OCI-LY7 (cell line): ENCODE measurements at regions not wholly inside any gene's neighbourhood (a gene's known extent, or its start where the extent isn't known, plus 50 kb on each side); places are given as distances from the start of the nearest gene placed in this dataset.

Experiments
- BruUV-seq: library from RNA; stranded (reverse); fragments of 400-500 nt; replicated peaks from 2 replicates; lab custom pipeline; 2021; lab: Mats Ljungman, UMichigan
- CTCF ChIA-PET: fragments of 300-600 bp; sonication (Branson Sonifier 250); formaldehyde crosslinking; loops from one replicate; lab custom pipeline; 2022; ENCODE audit warnings: antibody characterized with exemption; ENCODE audit not compliant: unreplicated experiment; lab: Charles Lee
- POLR2A ChIA-PET: fragments of 300-600 bp; sonication (Branson Sonifier 250); formaldehyde crosslinking; loops from one replicate; lab custom pipeline; 2022; ENCODE audit warnings: antibody characterized with exemption; lab: Charles Lee
- DNase-seq: peaks from one replicate; pipeline ENCODE4 v3.0.0-alpha.2; 2015; ENCODE audit warnings: low spot score
- H2AFZ ChIP-seq: fragments of 200-600 bp; sonication (generic), shearing (Covaris generic); 2 replicates; pipeline ENCODE4 v1.6.1; 2014; ENCODE audit warnings: mild to moderate bottlenecking, antibody characterized with exemption, low read length, moderate library complexity
- H3K27ac ChIP-seq: fragments of 200-600 bp; sonication (generic); 2 replicates; pipeline ENCODE4 v1.5.1; 2014; ENCODE audit warnings: mixed run types, low read depth, mild to moderate bottlenecking, moderate library complexity, low read length, inconsistent platforms; ENCODE audit not compliant: poor library complexity, severe bottlenecking
- H3K36me3 ChIP-seq: fragments of 200-600 bp; sonication (generic); 2 replicates; pipeline ENCODE4 v1.6.1; 2014; ENCODE audit warnings: mild to moderate bottlenecking, antibody characterized with exemption, low read length, moderate library complexity, mixed read lengths; ENCODE audit not compliant: insufficient read depth
- H3K4me1 ChIP-seq: fragments of 200-600 bp; sonication (generic); 2 replicates; pipeline ENCODE4 v1.5.1; 2014; ENCODE audit warnings: mild to moderate bottlenecking, low read length; ENCODE audit not compliant: insufficient read depth, poor library complexity, severe bottlenecking
- H3K4me2 ChIP-seq: fragments of 200-600 bp; sonication (generic); 2 replicates; pipeline ENCODE4 v1.6.1; 2014; ENCODE audit warnings: mild to moderate bottlenecking, low read length
- H3K4me3 ChIP-seq: fragments of 200-600 bp; sonication (generic); 2 replicates; pipeline ENCODE4 v1.5.1; 2014; ENCODE audit warnings: mild to moderate bottlenecking, low read depth, low read length; ENCODE audit not compliant: poor library complexity, severe bottlenecking
- H3K79me2 ChIP-seq: fragments of 200-600 bp; sonication (generic); 2 replicates; pipeline ENCODE4 v1.6.1; 2016; ENCODE audit warnings: low read depth, mild to moderate bottlenecking, low read length, moderate library complexity, mixed read lengths; ENCODE audit not compliant: insufficient read depth
- H3K9me2 ChIP-seq: fragments of 200-600 bp; sonication (generic); 2 replicates; pipeline ENCODE4 v1.6.1; 2016; ENCODE audit warnings: mild to moderate bottlenecking, low read length, mixed read lengths; ENCODE audit not compliant: insufficient read depth
- H3K9me3 ChIP-seq: fragments of 200-600 bp; sonication (generic); 2 replicates; pipeline ENCODE4 v1.6.1; 2014; ENCODE audit warnings: mild to moderate bottlenecking, mixed run types, low read length, mixed read lengths
- H4K20me1 ChIP-seq: fragments of 200-600 bp; sonication (generic); 2 replicates; pipeline ENCODE4 v1.6.1; 2014; ENCODE audit warnings: mild to moderate bottlenecking, antibody characterized with exemption, low read length, moderate library complexity, mixed read lengths; ENCODE audit not compliant: insufficient read depth
- EZH2phosphoT487 ChIP-seq: fragments of 200-600 bp; sonication (generic); IDR thresholded peaks from 2 replicates; pipeline ENCODE4 v1.6.1; 2018; ENCODE audit warnings: low read depth, borderline replicate concordance, mild to moderate bottlenecking, mixed run types, antibody characterized with exemption, low read length, moderate library complexity, mixed read lengths
- intact Hi-C: fragments of 100-400 bp; cut with micrococcal nuclease; formaldehyde crosslinking; loops from one replicate; pipeline ENCODE4 v1.10.0; 2022; ENCODE audit not compliant: unreplicated experiment
- TF ChIP-seq, protein P1 (sequence below): fragments of 200-600 bp; sonication (generic); conservative IDR thresholded peaks from 2 replicates; pipeline ENCODE4 v1.5.1; 2014; ENCODE audit warnings: mild to moderate bottlenecking, antibody characterized with exemption, low read length, moderate library complexity, mixed read lengths

DNA sequence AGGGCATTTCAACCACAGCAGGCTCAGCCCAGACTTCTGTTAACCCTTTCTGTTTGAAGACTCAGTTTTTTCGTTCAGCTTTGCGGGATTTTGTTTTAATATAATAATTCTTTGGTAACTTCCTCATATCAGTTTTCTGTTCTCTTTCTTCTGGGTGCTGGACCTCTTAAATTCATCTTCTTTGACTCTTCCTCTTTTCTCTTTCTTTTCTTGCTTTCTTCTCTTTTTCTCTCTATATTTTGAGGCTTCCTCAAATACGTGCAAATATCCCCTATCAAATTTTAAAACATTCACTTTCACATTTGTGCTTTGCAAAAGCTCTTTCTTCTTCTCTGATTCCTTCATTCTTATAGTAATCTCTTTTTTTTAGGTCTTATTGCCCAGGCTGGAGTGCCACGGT, 136.3 kb downstream of the HS3ST3B1 start:
- intact Hi-C loops = no loop called here
- no peak for TF ChIP-seq EZH2phosphoT487
- TF ChIP-seq, protein P1, sequence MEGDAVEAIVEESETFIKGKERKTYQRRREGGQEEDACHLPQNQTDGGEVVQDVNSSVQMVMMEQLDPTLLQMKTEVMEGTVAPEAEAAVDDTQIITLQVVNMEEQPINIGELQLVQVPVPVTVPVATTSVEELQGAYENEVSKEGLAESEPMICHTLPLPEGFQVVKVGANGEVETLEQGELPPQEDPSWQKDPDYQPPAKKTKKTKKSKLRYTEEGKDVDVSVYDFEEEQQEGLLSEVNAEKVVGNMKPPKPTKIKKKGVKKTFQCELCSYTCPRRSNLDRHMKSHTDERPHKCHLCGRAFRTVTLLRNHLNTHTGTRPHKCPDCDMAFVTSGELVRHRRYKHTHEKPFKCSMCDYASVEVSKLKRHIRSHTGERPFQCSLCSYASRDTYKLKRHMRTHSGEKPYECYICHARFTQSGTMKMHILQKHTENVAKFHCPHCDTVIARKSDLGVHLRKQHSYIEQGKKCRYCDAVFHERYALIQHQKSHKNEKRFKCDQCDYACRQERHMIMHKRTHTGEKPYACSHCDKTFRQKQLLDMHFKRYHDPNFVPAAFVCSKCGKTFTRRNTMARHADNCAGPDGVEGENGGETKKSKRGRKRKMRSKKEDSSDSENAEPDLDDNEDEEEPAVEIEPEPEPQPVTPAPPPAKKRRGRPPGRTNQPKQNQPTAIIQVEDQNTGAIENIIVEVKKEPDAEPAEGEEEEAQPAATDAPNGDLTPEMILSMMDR = no peak
- CTCF ChIA-PET = no interaction called here

DNA sequence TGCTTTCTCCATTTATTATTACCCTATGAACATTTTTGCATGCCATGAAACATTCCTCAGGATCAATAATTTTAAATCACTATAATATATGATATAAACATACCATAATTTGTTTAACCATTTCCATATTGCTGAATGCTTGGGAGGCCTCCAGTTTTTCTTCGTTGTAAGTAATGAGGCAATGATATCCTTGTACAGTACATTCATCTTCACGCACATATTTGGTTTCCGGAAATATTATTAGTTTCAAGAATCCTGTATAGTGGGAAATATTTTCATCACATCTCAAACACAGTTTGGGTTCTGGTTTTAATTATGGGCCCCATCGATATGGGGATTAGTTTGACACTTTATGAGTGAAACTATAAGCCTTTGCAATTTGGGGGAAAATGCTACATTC, 135.4 kb downstream of the HS3ST3B1 start:
- Histone ChIP-seq H3K79me2 (no peaks in the 10 kb centered on the region), H3K9me3 (no peaks in the 10 kb centered on the region), H3K4me3 (no peak overlapping the region), H4K20me1 (no peaks in the 10 kb centered on the region), H3K9me2 (no peaks in the 10 kb centered on the region), H2AFZ (peak overlapping the region; percentile 88), H3K4me2 (peak overlapping the region; percentile 58), H3K27ac (no peak overlapping the region), H3K4me1 (peaks cover 26% of the 10 kb centered on the region), H3K36me3 (no peaks in the 10 kb centered on the region)
- ChIA-PET CTCF (no interaction called here), POLR2A (no interaction called here)
- TF ChIP-seq EZH2phosphoT487 = no peak
- TF ChIP-seq, protein P1 = no peak
- no peak for DNase-seq
- intact Hi-C loops = no loop called here
- no TSS peak for BruUV-seq

More for the DNA sequence above, 136.3 kb downstream of the HS3ST3B1 start:
- DNase-seq = peak; percentile 25
- H3K4me3 ChIP-seq = peak overlapping the region; percentile 3
- peak overlapping the region; percentile 88 for H2AFZ ChIP-seq
- no peaks in the 10 kb centered on the region for H3K36me3 ChIP-seq
- POLR2A ChIA-PET = interaction anchor here (0.6 kb wide), 1 partner anchor 41 kb away, joined by 7 read pairs; no protein-coding TSS in a partner anchor
- no TSS peak for BruUV-seq
- H3K79me2 ChIP-seq = no peaks in the 10 kb centered on the region
- peak overlapping the region; percentile 17 for H3K27ac ChIP-seq
- no peaks in the 10 kb centered on the region for H3K9me2 ChIP-seq
- no peaks in the 10 kb centered on the region for H3K9me3 ChIP-seq
- H4K20me1 ChIP-seq = no peaks in the 10 kb centered on the region
- peaks cover 30% of the 10 kb centered on the region for H3K4me1 ChIP-seq
- peak overlapping the region; percentile 58 for H3K4me2 ChIP-seq

DNA sequence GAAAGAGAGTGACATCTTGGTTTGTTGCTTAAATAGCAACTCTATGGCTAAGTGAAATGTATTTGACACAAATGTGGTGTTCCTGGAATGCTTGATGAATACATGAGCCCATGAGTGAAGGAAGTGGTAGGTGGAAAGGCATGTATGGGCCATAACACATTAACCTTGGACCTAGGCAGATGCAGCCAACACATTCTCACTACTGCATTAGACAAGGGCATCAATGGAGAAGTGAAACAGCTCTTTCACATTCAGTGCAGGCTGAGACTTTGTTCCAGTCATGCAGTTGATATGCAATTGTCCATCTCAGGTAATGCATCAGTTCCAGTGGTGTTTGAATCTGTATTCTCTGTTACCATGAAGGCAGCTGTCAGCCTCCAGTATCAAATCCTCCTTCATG, 133.6 kb downstream of the HS3ST3B1 start:
- Histone ChIP-seq H3K36me3 (no peaks in the 10 kb centered on the region), H3K9me2 (no peaks in the 10 kb centered on the region), H3K79me2 (no peaks in the 10 kb centered on the region), H4K20me1 (no peaks in the 10 kb centered on the region), H3K4me3 (no peak overlapping the region), H3K4me1 (peaks cover 35% of the 10 kb centered on the region), H3K27ac (no peak overlapping the region), H3K9me3 (peaks cover 3% of the 10 kb centered on the region; the same call in 1 of the 2 replicates), H3K4me2 (peak overlapping the region; percentile 24), H2AFZ (peak overlapping the region; percentile 4; the same call in 1 of the 2 replicates)
- no peak for TF ChIP-seq EZH2phosphoT487
- TF ChIP-seq, protein P1 = no peak
- peak; percentile 75 for DNase-seq
- ChIA-PET CTCF (no interaction called here), POLR2A (interaction anchor here (0.8 to 1.1 kb wide), 2 partner anchors 13 to 299 kb away, joined by 4 read pairs; no protein-coding TSS in a partner anchor)
- intact Hi-C loops = no loop called here
- BruUV-seq = no TSS peak
